PC-9 (cell line): ENCODE measurements at regions not wholly inside any gene's neighbourhood (a gene's known extent, or its start where the extent isn't known, plus 50 kb on each side); places are given as distances from the start of the nearest gene placed in this dataset.

Experiments used
- BruUV-seq: library from RNA; stranded (reverse); fragments of 400-500 nt; replicated peaks from 2 replicates; lab custom pipeline; 2021; lab: Mats Ljungman, UMichigan
- CTCF ChIA-PET: fragments of 300-600 bp; sonication (Branson Sonifier 250); formaldehyde crosslinking; loops from one replicate; lab custom pipeline; 2022; ENCODE audit warnings: antibody characterized with exemption; lab: Charles Lee
- POLR2A ChIA-PET: fragments of 300-600 bp; sonication (Branson Sonifier 250); formaldehyde crosslinking; loops from one replicate; lab custom pipeline; 2022; ENCODE audit warnings: antibody characterized with exemption; ENCODE audit not compliant: unreplicated experiment; lab: Charles Lee
- DNase-seq, 2 experiments: peaks; one replicate each; pipeline versions ENCODE4 v3.0.0 to v3.0.0-alpha.2; 2015 to 2022; ENCODE audit warnings: mixed read lengths in 1 of 2
- H2AFZ ChIP-seq: fragments of 200-600 bp; sonication (generic); 2 replicates; pipeline ENCODE4 v1.8.1; 2017; ENCODE audit warnings: antibody characterized with exemption
- H3F3A ChIP-seq: fragments of 200-600 bp; sonication (generic); 2 replicates; pipeline ENCODE4 v1.8.1; 2017; ENCODE audit warnings: antibody characterized with exemption, mild to moderate bottlenecking, low read depth; ENCODE audit not compliant: insufficient read depth
- H3K27ac ChIP-seq: fragments of 200-600 bp; sonication (generic); 2 replicates; pipeline ENCODE4 v1.6.1; 2016; ENCODE audit warnings: mixed run types
- H3K27me3 ChIP-seq: fragments of 200-600 bp; sonication (generic); 2 replicates; pipeline ENCODE4 v1.6.1; 2016; ENCODE audit warnings: low read depth, mixed run types; ENCODE audit not compliant: insufficient read depth
- H3K36me3 ChIP-seq: fragments of 200-600 bp; sonication (generic); 2 replicates; pipeline ENCODE4 v1.6.1; 2016; ENCODE audit warnings: low read depth, mixed run types
- H3K4me1 ChIP-seq: fragments of 200-600 bp; sonication (generic); replicated peaks from 2 replicates; pipeline ENCODE4 v1.6.1; 2016; ENCODE audit warnings: mixed run types; ENCODE audit not compliant: insufficient read depth
- H3K4me2 ChIP-seq: fragments of 200-600 bp; sonication (generic); 2 replicates; pipeline ENCODE4 v1.6.1; 2017; ENCODE audit warnings: mixed run types
- H3K4me3 ChIP-seq: fragments of 200-600 bp; sonication (generic); 2 replicates; pipeline ENCODE4 v1.6.1; 2016; ENCODE audit warnings: mixed run types
- H3K79me2 ChIP-seq: fragments of 200-600 bp; sonication (generic); 2 replicates; pipeline ENCODE4 v1.6.1; 2017; ENCODE audit warnings: low read depth, mixed run types
- H3K9me2 ChIP-seq: fragments of 200-600 bp; sonication (generic); 2 replicates; pipeline ENCODE4 v1.8.1; 2017; ENCODE audit warnings: mild to moderate bottlenecking; ENCODE audit not compliant: insufficient read depth
- H3K9me3 ChIP-seq: fragments of 200-600 bp; sonication (generic); 2 replicates; pipeline ENCODE4 v1.8.1; 2016; ENCODE audit warnings: low read depth; ENCODE audit not compliant: insufficient read depth
- H4K20me1 ChIP-seq: fragments of 200-600 bp; sonication (generic); 2 replicates; pipeline ENCODE4 v1.8.1; 2017; ENCODE audit not compliant: insufficient read depth
- EZH2 ChIP-seq: fragments of 200-600 bp; sonication (generic); IDR thresholded peaks from 2 replicates; pipeline ENCODE4 v1.8.0; 2017; ENCODE audit warnings: antibody characterized with exemption, low read depth
- intact Hi-C: fragments of 100-400 bp; cut with micrococcal nuclease; formaldehyde crosslinking; loops from one replicate; pipeline ENCODE4 v1.10.0; 2022; ENCODE audit not compliant: unreplicated experiment
- TF ChIP-seq, protein P1 (sequence below): fragments of 200-600 bp; sonication (generic); conservative IDR thresholded peaks from 2 replicates; pipeline ENCODE4 v1.6.1; 2017; ENCODE audit warnings: mixed run types, antibody characterized with exemption, mild to moderate bottlenecking, moderate library complexity

DNA sequence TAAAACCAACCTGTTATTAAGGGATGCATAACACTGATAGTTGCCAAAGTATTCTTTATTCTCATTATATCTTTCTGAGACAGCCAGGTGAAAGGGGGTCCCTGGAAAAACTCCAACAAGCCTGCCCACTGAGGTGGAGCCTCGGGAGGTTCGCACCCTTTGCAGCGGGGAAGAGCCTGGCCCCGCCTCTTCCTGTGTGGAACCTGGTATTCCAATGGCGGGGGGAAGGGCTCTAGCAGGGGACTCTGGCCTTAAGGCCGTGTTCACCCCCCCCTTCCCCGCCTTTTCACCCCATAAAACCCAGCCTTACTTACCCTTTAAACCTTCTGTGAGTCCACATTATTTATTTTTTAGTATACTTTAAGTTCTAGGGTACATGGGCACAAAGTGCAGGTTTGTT, 62.4 kb upstream of the PDK4 start:
- POLR2A ChIA-PET: no interaction called here
- Histone ChIP-seq H3K4me1 (no peaks in the 10 kb centered on the region), H3K36me3 (no peaks in the 10 kb centered on the region), H4K20me1 (no peaks in the 10 kb centered on the region), H3F3A (no peaks in the 10 kb centered on the region), H3K9me2 (no peaks in the 10 kb centered on the region), H3K79me2 (no peaks in the 10 kb centered on the region), H3K27ac (no peak overlapping the region), H3K27me3 (no peaks in the 10 kb centered on the region), H3K4me2 (no peak overlapping the region), H2AFZ (no peak overlapping the region), H3K9me3 (no peaks in the 10 kb centered on the region), H3K4me3 (no peak overlapping the region)
- no peak for DNase-seq
- CTCF ChIA-PET: no interaction called here
- BruUV-seq: no TSS peak
- intact Hi-C loops: no loop called here
- TF ChIP-seq, protein P1, sequence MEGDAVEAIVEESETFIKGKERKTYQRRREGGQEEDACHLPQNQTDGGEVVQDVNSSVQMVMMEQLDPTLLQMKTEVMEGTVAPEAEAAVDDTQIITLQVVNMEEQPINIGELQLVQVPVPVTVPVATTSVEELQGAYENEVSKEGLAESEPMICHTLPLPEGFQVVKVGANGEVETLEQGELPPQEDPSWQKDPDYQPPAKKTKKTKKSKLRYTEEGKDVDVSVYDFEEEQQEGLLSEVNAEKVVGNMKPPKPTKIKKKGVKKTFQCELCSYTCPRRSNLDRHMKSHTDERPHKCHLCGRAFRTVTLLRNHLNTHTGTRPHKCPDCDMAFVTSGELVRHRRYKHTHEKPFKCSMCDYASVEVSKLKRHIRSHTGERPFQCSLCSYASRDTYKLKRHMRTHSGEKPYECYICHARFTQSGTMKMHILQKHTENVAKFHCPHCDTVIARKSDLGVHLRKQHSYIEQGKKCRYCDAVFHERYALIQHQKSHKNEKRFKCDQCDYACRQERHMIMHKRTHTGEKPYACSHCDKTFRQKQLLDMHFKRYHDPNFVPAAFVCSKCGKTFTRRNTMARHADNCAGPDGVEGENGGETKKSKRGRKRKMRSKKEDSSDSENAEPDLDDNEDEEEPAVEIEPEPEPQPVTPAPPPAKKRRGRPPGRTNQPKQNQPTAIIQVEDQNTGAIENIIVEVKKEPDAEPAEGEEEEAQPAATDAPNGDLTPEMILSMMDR: no peak
- no peak for TF ChIP-seq EZH2

DNA sequence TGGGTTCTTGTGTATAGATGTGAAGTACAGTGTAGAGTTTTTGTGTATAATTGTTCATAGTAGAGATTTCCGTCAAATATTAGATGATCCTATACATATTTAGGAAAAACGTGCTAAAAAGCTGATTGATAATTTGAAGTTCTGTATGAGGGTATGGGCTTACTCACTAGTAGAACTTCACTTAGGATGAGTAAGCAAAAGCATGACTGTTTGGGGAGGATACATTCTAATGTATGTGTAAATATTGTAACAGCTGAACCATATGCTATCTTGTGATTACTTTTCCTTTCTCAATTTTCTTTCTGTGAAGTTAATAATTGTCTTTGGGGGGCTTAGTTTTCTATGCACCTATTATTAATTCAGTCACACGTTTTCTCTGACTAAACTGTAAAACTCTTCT, 53.2 kb upstream of the PDK4 start:
- H4K20me1 ChIP-seq: no peaks in the 10 kb centered on the region
- no peak for TF ChIP-seq EZH2
- TF ChIP-seq, protein P1: no peak
- no peaks in the 10 kb centered on the region for H3K4me1 ChIP-seq
- no peak overlapping the region for H2AFZ ChIP-seq
- no peaks in the 10 kb centered on the region for H3K9me2 ChIP-seq
- BruUV-seq: no TSS peak
- no peaks in the 10 kb centered on the region for H3F3A ChIP-seq
- intact Hi-C loops: no loop called here
- H3K4me2 ChIP-seq: no peak overlapping the region
- POLR2A ChIA-PET: no interaction called here
- no peaks in the 10 kb centered on the region for H3K36me3 ChIP-seq
- no peaks in the 10 kb centered on the region for H3K79me2 ChIP-seq
- no peaks in the 10 kb centered on the region for H3K9me3 ChIP-seq
- no peak for DNase-seq
- H3K4me3 ChIP-seq: no peak overlapping the region
- no peak overlapping the region for H3K27ac ChIP-seq
- CTCF ChIA-PET: no interaction called here
- no peaks in the 10 kb centered on the region for H3K27me3 ChIP-seq

DNA sequence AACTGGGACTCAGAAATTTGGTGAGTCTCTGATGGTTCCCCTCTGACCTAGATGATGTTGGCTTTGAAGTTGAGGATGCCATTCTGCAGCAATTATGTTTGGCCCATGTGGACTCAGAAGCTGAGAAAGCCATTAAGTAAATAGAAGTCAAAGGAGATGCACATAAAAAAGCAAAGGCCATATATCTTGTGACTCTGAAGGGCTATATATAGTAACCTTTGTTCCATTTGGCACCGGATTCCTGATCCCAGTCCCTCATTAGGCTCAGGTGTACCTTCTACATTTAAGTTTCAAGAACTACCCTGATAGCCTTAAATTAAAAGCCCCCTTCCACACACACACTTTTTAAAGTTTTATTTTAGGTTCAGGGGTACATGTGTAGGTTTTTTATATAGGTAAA, 50.0 kb upstream of the PDK4 start:
- TF ChIP-seq, protein P1: no peak
- no peak for TF ChIP-seq EZH2
- BruUV-seq: no TSS peak
- Histone ChIP-seq H3K4me3 (no peak overlapping the region), H4K20me1 (no peaks in the 10 kb centered on the region), H3K9me3 (no peaks in the 10 kb centered on the region), H3K9me2 (no peaks in the 10 kb centered on the region), H3K4me2 (no peak overlapping the region), H3K79me2 (no peaks in the 10 kb centered on the region), H3K27ac (no peak overlapping the region), H3F3A (no peaks in the 10 kb centered on the region; the same call in 1 of the 2 replicates), H2AFZ (no peak overlapping the region), H3K36me3 (no peaks in the 10 kb centered on the region), H3K4me1 (no peaks in the 10 kb centered on the region), H3K27me3 (no peaks in the 10 kb centered on the region)
- no peak for DNase-seq
- ChIA-PET CTCF (no interaction called here), POLR2A (no interaction called here)
- intact Hi-C loops: loop anchor here (1.0 kb wide), 1 partner anchor 8 kb away; no protein-coding TSS in a partner anchor
